Testis (tissue), 2 donors: ENCODE measurements at regions not wholly inside any gene's neighbourhood (a gene's known extent, or its start where the extent isn't known, plus 50 kb on each side); places are given as distances from the start of the nearest gene placed in this dataset.

Source experiments
- DNase-seq: peaks from one replicate; pipeline ENCODE4 v3.0.0-alpha.2; 2019
- H3K27ac ChIP-seq, 2 donors: fragments of 200-600 bp; sonication (generic); one replicate each; pipeline ENCODE4 v1.5.1; 2019
- H3K27me3 ChIP-seq: fragments of 200-600 bp; sonication (generic); one replicate; pipeline ENCODE4 v1.5.1; 2019
- H3K36me3 ChIP-seq: fragments of 200-600 bp; sonication (generic); one replicate; pipeline ENCODE4 v1.5.1; 2017; ENCODE audit warnings: low read depth; ENCODE audit errors: missing control alignments
- H3K4me1 ChIP-seq: fragments of 200-600 bp; sonication (generic); one replicate; pipeline ENCODE4 v1.5.1; 2019
- H3K4me3 ChIP-seq, 2 donors: fragments of 200-600 bp; sonication (generic); one replicate each; pipeline ENCODE4 v1.5.1; 2017 to 2019
- H3K9me3 ChIP-seq: fragments of 200-600 bp; sonication (generic); one replicate; pipeline ENCODE4 v1.5.1; 2017
- POLR2A ChIP-seq: fragments of 450-650 bp; IDR thresholded peaks from one replicate; pipeline ENCODE4 v1.6.1; 2017; ENCODE audit warnings: antibody characterized with exemption, mild to moderate bottlenecking, moderate library complexity
- WGBS, 2 donors: methylation state at CpG; one replicate each; pipeline ENCODE4 v1.1.5; 2018; 5-methylcytosine and 5-hydroxymethylcytosine counted together
- intact Hi-C: fragments of 100-400 bp; cut with DNase I; formaldehyde crosslinking; loops from one replicate; pipeline ENCODE4 v1.15.1; 2023; ENCODE audit warnings: low total_unique reads
- TF ChIP-seq, protein P1 (sequence below), 3 experiments: fragments of 450-650 bp in 2 of 3; fragments of 200-600 bp in 1 of 3; sonication (generic) in 1 of 3; IDR thresholded peaks; one replicate each; pipeline ENCODE4 v1.5.1; 2016 to 2019; ENCODE audit warnings: antibody characterized with exemption in 3 of 3, mild to moderate bottlenecking in 2 of 3, moderate library complexity in 1 of 3

DNA sequence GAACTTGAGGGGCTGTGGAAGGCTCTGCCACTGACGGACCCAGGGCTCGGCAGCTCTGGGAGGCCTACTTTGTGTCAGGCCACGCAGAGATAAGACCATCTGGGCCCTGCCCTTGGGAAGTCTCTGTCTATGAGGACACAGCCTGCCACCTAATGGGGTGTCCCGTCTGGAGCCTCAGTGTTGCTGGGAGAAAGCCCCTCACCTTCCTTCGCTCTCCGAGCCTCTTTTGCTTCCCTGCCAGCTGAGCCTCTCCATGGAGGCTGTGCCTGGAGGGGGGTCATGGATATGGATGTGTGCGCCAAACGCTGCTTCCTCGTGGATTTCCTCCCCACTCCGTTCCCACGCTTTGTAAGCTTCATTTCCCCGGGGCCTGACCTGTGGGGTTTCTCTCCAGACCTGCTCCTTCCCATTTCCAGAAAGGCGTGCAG lies 228.8 kb downstream of the SEC14L1 start:
- DNase-seq: no peak

DNA sequence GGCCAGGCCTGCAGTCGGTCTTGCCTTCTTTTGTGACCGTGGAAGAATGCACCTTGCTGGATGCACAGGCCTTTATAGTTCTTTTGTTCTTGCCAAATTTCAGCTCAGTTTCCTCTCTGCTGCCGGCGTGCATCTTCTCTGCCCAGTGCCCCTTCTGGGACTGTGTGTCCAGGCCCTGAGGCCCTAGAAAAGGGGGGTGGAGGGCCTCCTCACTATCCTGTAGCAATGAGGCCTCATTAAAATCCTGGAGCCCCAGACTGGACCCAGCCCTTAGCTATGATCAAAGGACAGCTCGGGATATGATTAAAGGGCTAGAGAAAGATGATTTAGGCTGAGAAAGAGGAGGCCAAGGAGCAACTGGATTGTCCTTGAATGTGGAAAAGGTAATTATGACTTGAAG lies 229.8 kb downstream of the SEC14L1 start:
- no peak for TF ChIP-seq POLR2A
- TF ChIP-seq, protein P1, sequence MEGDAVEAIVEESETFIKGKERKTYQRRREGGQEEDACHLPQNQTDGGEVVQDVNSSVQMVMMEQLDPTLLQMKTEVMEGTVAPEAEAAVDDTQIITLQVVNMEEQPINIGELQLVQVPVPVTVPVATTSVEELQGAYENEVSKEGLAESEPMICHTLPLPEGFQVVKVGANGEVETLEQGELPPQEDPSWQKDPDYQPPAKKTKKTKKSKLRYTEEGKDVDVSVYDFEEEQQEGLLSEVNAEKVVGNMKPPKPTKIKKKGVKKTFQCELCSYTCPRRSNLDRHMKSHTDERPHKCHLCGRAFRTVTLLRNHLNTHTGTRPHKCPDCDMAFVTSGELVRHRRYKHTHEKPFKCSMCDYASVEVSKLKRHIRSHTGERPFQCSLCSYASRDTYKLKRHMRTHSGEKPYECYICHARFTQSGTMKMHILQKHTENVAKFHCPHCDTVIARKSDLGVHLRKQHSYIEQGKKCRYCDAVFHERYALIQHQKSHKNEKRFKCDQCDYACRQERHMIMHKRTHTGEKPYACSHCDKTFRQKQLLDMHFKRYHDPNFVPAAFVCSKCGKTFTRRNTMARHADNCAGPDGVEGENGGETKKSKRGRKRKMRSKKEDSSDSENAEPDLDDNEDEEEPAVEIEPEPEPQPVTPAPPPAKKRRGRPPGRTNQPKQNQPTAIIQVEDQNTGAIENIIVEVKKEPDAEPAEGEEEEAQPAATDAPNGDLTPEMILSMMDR (IDR thresholded peaks at IDR 0.05): no peak
- Histone ChIP-seq H3K9me3 (no peaks in the 10 kb centered on the region), H3K27ac (no peak overlapping the region), H3K27me3 (no peaks in the 10 kb centered on the region), H3K4me3 (no peak overlapping the region), H3K4me1 (peaks cover 52% of the 10 kb centered on the region), H3K36me3 (no peaks in the 10 kb centered on the region)
- no peak for DNase-seq
- intact Hi-C loops: no loop called here
- 56 to 65% methylated on average over 5 of the region's 5 CpGs for WGBS, 2 donors

More for the DNA sequence above, 228.8 kb downstream of the SEC14L1 start:
- H3K27me3 ChIP-seq: no peaks in the 10 kb centered on the region
- TF ChIP-seq, protein P1 (IDR thresholded peaks at IDR 0.05): no peak
- no peak for TF ChIP-seq POLR2A
- 87% methylated on average over 12 to 13 of the region's 13 CpGs for WGBS, 2 donors
- H3K9me3 ChIP-seq: no peaks in the 10 kb centered on the region
- H3K4me3 ChIP-seq: no peak overlapping the region
- H3K36me3 ChIP-seq: no peaks in the 10 kb centered on the region
- H3K4me1 ChIP-seq: peaks cover 50% of the 10 kb centered on the region
- intact Hi-C loops: no loop called here
- H3K27ac ChIP-seq: no peak overlapping the region

DNA sequence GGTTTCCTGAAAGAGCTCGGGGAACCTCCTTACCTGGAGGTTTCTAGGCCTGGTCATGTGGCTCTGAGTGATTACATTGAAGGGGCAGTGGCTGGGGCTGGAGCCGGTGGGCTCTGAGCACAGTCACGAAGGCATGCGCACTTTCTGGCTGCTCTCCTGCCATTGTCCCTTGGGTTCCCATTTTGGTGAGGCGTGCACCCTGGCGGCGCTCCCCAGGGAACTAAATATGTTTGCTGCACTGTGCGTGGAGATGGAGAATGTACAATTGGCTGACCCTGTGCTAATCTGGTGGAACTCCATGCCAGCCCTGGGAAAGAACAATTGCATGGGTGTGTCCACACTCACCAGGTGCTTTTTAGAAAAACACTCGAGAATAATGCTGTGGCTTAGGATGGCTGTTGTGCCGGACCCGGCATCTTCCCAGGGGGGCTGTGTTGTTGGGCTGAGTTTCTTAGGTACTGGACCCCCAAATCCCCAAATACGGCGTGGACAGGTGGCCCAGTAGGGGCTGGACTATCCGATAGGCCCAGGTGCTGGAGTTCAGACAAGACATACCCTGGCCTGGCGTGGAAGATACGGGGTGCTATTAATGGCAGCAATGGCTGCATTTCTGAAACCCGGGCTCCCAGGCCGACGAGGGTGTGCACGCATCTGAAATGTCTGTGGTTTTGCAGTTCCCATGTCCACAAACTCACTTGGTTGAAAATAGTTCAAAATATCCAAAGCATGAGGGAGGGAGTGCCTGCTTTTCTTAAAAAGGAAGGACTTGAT lies 230.5 kb downstream of the SEC14L1 start:
- peaks cover 52% of the 10 kb centered on the region for H3K4me1 ChIP-seq
- H3K27me3 ChIP-seq: no peaks in the 10 kb centered on the region
- no peaks in the 10 kb centered on the region for H3K9me3 ChIP-seq
- no peak for TF ChIP-seq POLR2A
- TF ChIP-seq, protein P1 (IDR thresholded peaks at IDR 0.05): no peak
- intact Hi-C loops: no loop called here
- peak overlapping the region in 1 of 2 donors; percentile 94 for H3K27ac ChIP-seq
- H3K4me3 ChIP-seq: no peak overlapping the region
- no peak for DNase-seq
- 63 to 64% methylated on average over 17 to 20 of the region's 20 CpGs for WGBS, 2 donors
- no peaks in the 10 kb centered on the region for H3K36me3 ChIP-seq

DNA sequence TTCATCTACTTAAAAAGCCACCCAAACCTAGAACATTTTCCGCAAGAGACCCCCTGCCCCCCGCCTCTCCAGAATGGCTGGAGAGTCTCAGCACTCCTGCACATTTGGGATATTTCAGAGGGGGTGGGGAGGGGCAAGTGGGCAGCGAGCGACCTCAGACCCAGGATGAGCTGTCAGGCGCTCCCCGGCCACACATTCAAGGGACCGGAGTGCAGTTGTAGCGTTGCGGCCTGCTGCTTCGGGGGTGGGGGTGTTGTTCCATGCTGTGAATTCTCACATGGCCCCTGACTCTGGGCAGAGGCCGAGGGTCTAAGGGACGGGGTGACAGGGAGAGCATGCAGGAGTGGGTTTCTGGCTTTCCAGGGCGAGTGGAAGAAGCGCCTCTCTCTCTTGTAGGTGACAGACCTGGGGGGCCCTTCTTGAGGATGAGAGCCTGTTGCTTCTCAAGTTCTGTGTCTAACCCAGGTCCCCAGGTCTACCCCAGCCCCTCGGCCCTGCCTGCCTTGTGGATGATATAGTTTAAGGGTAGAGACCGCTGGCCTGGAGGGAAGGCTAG lies 231.2 kb downstream of the SEC14L1 start:
- no peak for DNase-seq
- peak overlapping the region in 1 of 2 donors; percentile 92 for H3K4me3 ChIP-seq
- peak overlapping the region; percentile 94 for H3K27ac ChIP-seq
- no peaks in the 10 kb centered on the region for H3K36me3 ChIP-seq
- TF ChIP-seq, protein P1 (IDR thresholded peaks at IDR 0.05): no peak
- no peak for TF ChIP-seq POLR2A
- WGBS, 2 donors: 48 to 57% methylated on average over 9 to 16 of the region's 16 CpGs
- intact Hi-C loops: no loop called here
- no peaks in the 10 kb centered on the region for H3K27me3 ChIP-seq
- peaks cover 51% of the 10 kb centered on the region for H3K4me1 ChIP-seq
- H3K9me3 ChIP-seq: no peaks in the 10 kb centered on the region
